Kidney epithelial cell (primary cell): ENCODE measurements at regions not wholly inside any gene's neighbourhood (a gene's known extent, or its start where the extent isn't known, plus 50 kb on each side); places are given as distances from the start of the nearest gene placed in this dataset.

Source experiments
- DNase-seq: peaks from one replicate; pipeline ENCODE4 v3.0.0-alpha.2; 2010; ENCODE audit warnings: low read depth
- H3K27me3 ChIP-seq: 2 replicates; pipeline ENCODE4 v1.6.0; 2011; ENCODE audit warnings: low read length; ENCODE audit not compliant: control insufficient read depth, insufficient read depth
- H3K36me3 ChIP-seq: 2 replicates; pipeline ENCODE4 v1.5.1; 2011; ENCODE audit warnings: low read length; ENCODE audit not compliant: control insufficient read depth, insufficient read depth
- H3K4me3 ChIP-seq: 2 replicates; pipeline ENCODE4 v1.5.1; 2011; ENCODE audit warnings: low read depth, mild to moderate bottlenecking, control low read depth, low read length
- TF ChIP-seq, protein P1 (sequence below): IDR thresholded peaks from 2 replicates; pipeline ENCODE4 v1.5.1; 2011; ENCODE audit warnings: mild to moderate bottlenecking, moderate library complexity, low read length, control low read depth, inconsistent platforms; ENCODE audit not compliant: insufficient read depth, poor library complexity, severe bottlenecking

DNA sequence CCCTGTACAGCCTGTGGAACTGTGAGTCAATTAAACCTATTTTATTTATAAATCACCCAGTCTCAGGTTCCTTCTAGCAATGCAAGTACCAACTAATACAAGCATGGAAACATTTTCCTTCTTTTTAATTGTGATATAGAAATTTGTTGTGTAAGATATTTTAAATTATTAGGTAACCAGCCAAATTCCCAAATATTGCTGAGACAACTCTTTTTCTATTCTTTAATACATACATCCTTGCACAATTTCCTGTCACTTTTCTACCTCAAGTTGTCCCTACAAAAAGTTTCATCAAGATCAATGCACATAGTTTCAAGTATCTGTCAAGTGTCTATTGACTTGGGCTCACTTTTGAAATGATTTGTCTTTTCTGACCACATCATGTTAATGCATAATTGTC lies 488.6 kb downstream of the ACTL7B start:
- no peak overlapping the region for H3K4me3 ChIP-seq
- H3K27me3 ChIP-seq = no peaks in the 10 kb centered on the region
- DNase-seq = no peak
- H3K36me3 ChIP-seq = no peaks in the 10 kb centered on the region
- TF ChIP-seq, protein P1, sequence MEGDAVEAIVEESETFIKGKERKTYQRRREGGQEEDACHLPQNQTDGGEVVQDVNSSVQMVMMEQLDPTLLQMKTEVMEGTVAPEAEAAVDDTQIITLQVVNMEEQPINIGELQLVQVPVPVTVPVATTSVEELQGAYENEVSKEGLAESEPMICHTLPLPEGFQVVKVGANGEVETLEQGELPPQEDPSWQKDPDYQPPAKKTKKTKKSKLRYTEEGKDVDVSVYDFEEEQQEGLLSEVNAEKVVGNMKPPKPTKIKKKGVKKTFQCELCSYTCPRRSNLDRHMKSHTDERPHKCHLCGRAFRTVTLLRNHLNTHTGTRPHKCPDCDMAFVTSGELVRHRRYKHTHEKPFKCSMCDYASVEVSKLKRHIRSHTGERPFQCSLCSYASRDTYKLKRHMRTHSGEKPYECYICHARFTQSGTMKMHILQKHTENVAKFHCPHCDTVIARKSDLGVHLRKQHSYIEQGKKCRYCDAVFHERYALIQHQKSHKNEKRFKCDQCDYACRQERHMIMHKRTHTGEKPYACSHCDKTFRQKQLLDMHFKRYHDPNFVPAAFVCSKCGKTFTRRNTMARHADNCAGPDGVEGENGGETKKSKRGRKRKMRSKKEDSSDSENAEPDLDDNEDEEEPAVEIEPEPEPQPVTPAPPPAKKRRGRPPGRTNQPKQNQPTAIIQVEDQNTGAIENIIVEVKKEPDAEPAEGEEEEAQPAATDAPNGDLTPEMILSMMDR = no peak

DNA sequence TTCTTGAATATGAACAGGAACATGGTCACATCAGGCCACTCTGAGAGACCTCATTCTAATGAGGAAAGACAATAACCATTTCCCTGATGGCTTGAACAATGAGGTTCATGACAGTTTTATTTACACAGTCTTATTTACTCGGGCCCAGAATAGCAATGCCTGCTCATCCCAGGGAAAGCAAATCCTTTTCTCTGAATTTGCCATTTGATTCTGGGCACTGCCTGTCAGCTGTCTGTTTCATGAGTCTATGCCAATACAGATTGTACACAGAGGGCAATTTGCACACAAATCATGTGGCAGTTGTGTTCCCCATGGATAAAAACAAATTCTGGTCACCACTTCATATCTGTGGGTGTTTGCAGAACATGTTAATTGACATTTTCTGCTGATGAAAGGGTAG lies 492.5 kb downstream of the ACTL7B start:
- Histone ChIP-seq H3K27me3 (no peaks in the 10 kb centered on the region), H3K36me3 (no peaks in the 10 kb centered on the region), H3K4me3 (no peak overlapping the region)
- no peak for DNase-seq
- TF ChIP-seq, protein P1 = no peak

DNA sequence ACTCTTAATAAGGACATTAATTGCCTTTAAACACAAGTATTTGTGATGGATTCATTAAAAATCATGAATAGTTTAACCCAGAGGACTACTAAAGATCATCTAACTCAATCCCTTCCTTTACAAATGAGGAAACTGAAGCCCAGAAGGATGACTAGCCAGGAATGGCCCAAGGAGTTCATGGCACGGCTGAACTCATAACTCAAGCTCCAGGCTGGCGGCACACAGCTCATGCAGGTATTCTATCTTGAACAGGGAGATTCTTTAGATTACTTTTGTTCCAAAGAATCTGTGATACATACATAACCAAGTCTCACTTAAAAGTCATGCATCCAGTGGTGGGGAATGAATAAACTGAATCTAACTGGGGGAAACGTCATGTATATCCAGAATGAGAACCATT lies 495.5 kb downstream of the ACTL7B start:
- Histone ChIP-seq H3K27me3 (no peaks in the 10 kb centered on the region), H3K4me3 (no peak overlapping the region), H3K36me3 (no peaks in the 10 kb centered on the region)
- DNase-seq = no peak
- TF ChIP-seq, protein P1 = no peak

DNA sequence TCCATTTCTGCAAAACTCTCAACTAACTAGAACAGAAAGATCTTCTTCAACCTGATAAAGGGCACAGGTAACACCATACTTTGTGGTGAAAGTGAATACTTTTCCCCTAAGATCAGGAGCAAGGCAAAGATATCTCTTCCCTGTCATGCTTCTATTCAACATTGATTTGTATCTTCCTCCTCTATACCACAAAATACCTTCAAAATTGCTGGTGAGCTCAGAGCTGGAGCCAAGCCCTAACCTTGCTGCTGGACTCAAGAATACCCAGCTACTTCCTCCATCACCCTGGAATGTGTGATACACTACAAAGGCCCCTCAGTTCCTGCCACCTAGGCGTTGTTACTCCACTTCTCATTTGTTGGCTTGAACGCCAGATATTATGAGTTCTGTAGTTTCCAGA lies 499.0 kb downstream of the ACTL7B start:
- DNase-seq = no peak
- Histone ChIP-seq H3K4me3 (no peak overlapping the region), H3K27me3 (no peaks in the 10 kb centered on the region), H3K36me3 (no peaks in the 10 kb centered on the region)
- TF ChIP-seq, protein P1 = no peak

DNA sequence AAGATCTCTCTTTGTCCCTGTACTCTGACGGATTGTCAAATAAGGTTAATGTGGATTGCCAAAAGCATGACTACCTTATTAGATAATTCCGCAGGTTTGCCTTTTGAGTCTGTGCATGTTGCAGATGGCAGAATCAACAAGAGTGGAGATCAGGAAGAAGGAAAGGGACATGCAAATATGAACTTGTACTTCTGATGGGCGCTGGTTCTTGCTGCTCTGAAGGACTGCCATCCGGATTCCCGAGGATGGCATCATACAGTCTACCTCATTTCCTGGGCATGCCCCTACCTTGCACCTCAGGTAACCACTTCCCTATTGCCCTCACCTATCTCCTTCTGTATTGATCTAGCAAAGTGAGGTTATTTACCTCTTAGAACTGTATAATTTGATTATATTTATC lies 504.2 kb downstream of the ACTL7B start:
- Histone ChIP-seq H3K36me3 (no peaks in the 10 kb centered on the region), H3K4me3 (no peak overlapping the region), H3K27me3 (no peaks in the 10 kb centered on the region)
- TF ChIP-seq, protein P1 = no peak
- no peak for DNase-seq

DNA sequence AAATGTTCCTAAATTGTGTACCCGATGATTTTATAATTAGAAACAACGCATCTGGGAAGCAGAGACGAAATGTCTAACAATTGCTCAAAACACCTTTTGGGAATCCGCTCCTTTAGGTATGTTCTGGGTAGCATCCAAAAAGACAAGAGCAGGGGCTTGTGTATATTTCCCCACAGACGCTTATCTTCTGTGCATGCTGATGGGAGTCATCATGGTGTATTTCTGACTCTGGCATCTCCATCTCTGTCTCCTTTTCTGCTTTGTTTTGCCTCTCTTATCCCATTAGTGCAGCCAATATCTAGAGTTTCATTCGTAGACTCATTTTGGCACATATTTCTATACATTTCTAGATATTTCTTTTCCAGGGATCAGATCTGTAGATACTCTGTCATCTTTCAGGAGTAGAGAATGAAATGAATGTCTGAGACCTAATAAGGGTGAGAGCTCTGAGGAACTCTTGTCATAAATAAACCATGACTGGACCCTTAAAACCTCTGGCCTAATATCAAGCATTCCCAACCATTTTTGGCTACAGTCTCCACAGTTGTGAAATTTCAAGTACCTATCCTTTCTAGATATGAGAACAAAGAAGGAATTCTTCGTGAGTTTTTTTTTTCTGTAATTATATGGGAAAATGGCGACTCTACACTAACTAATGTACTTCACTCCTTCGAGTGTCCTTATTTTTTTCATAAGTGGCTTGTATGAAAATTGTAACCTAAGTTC lies 508.2 kb downstream of the ACTL7B start:
- H3K36me3 ChIP-seq = no peaks in the 10 kb centered on the region
- H3K27me3 ChIP-seq = no peaks in the 10 kb centered on the region
- no peak for DNase-seq
- TF ChIP-seq, protein P1 = no peak
- H3K4me3 ChIP-seq = no peak overlapping the region
